OCI-LY7 (cell line): ENCODE measurements at regions not wholly inside any gene's neighbourhood (a gene's known extent, or its start where the extent isn't known, plus 50 kb on each side); places are given as distances from the start of the nearest gene placed in this dataset.

ENCODE experiments used
- BruUV-seq: library from RNA; stranded (reverse); fragments of 400-500 nt; replicated peaks from 2 replicates; lab custom pipeline; 2021; lab: Mats Ljungman, UMichigan
- CTCF ChIA-PET: fragments of 300-600 bp; sonication (Branson Sonifier 250); formaldehyde crosslinking; loops from one replicate; lab custom pipeline; 2022; ENCODE audit warnings: antibody characterized with exemption; ENCODE audit not compliant: unreplicated experiment; lab: Charles Lee
- POLR2A ChIA-PET: fragments of 300-600 bp; sonication (Branson Sonifier 250); formaldehyde crosslinking; loops from one replicate; lab custom pipeline; 2022; ENCODE audit warnings: antibody characterized with exemption; lab: Charles Lee
- DNase-seq: peaks from one replicate; pipeline ENCODE4 v3.0.0-alpha.2; 2015; ENCODE audit warnings: low spot score
- H2AFZ ChIP-seq: fragments of 200-600 bp; sonication (generic), shearing (Covaris generic); 2 replicates; pipeline ENCODE4 v1.6.1; 2014; ENCODE audit warnings: mild to moderate bottlenecking, antibody characterized with exemption, low read length, moderate library complexity
- H3K27ac ChIP-seq: fragments of 200-600 bp; sonication (generic); 2 replicates; pipeline ENCODE4 v1.5.1; 2014; ENCODE audit warnings: mixed run types, low read depth, mild to moderate bottlenecking, moderate library complexity, low read length, inconsistent platforms; ENCODE audit not compliant: poor library complexity, severe bottlenecking
- H3K36me3 ChIP-seq: fragments of 200-600 bp; sonication (generic); 2 replicates; pipeline ENCODE4 v1.6.1; 2014; ENCODE audit warnings: mild to moderate bottlenecking, antibody characterized with exemption, low read length, moderate library complexity, mixed read lengths; ENCODE audit not compliant: insufficient read depth
- H3K4me1 ChIP-seq: fragments of 200-600 bp; sonication (generic); 2 replicates; pipeline ENCODE4 v1.5.1; 2014; ENCODE audit warnings: mild to moderate bottlenecking, low read length; ENCODE audit not compliant: insufficient read depth, poor library complexity, severe bottlenecking
- H3K4me2 ChIP-seq: fragments of 200-600 bp; sonication (generic); 2 replicates; pipeline ENCODE4 v1.6.1; 2014; ENCODE audit warnings: mild to moderate bottlenecking, low read length
- H3K4me3 ChIP-seq: fragments of 200-600 bp; sonication (generic); 2 replicates; pipeline ENCODE4 v1.5.1; 2014; ENCODE audit warnings: mild to moderate bottlenecking, low read depth, low read length; ENCODE audit not compliant: poor library complexity, severe bottlenecking
- H3K79me2 ChIP-seq: fragments of 200-600 bp; sonication (generic); 2 replicates; pipeline ENCODE4 v1.6.1; 2016; ENCODE audit warnings: low read depth, mild to moderate bottlenecking, low read length, moderate library complexity, mixed read lengths; ENCODE audit not compliant: insufficient read depth
- H3K9me2 ChIP-seq: fragments of 200-600 bp; sonication (generic); 2 replicates; pipeline ENCODE4 v1.6.1; 2016; ENCODE audit warnings: mild to moderate bottlenecking, low read length, mixed read lengths; ENCODE audit not compliant: insufficient read depth
- H3K9me3 ChIP-seq: fragments of 200-600 bp; sonication (generic); 2 replicates; pipeline ENCODE4 v1.6.1; 2014; ENCODE audit warnings: mild to moderate bottlenecking, mixed run types, low read length, mixed read lengths
- H4K20me1 ChIP-seq: fragments of 200-600 bp; sonication (generic); 2 replicates; pipeline ENCODE4 v1.6.1; 2014; ENCODE audit warnings: mild to moderate bottlenecking, antibody characterized with exemption, low read length, moderate library complexity, mixed read lengths; ENCODE audit not compliant: insufficient read depth
- EZH2phosphoT487 ChIP-seq: fragments of 200-600 bp; sonication (generic); IDR thresholded peaks from 2 replicates; pipeline ENCODE4 v1.6.1; 2018; ENCODE audit warnings: low read depth, borderline replicate concordance, mild to moderate bottlenecking, mixed run types, antibody characterized with exemption, low read length, moderate library complexity, mixed read lengths
- intact Hi-C: fragments of 100-400 bp; cut with micrococcal nuclease; formaldehyde crosslinking; loops from one replicate; pipeline ENCODE4 v1.10.0; 2022; ENCODE audit not compliant: unreplicated experiment
- TF ChIP-seq, protein P1 (sequence below): fragments of 200-600 bp; sonication (generic); conservative IDR thresholded peaks from 2 replicates; pipeline ENCODE4 v1.5.1; 2014; ENCODE audit warnings: mild to moderate bottlenecking, antibody characterized with exemption, low read length, moderate library complexity, mixed read lengths

DNA sequence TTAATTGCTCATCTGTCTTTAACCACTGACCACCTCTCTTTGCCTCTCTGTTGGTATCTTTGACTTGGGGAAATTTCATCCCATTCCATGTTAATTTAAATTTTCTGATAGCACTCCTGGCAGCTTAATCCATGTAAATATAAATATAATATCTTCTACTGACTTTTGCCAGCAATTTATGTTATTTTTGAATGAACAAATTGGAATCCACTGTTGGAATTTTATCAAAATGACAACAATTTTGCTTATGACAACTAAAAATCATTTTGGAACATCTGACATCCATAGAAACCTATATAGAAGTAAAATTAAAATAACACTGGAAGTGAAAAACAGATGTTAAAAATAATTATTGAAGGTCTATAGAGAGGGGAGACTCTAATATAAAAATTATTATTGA, 176.5 kb upstream of the AKR1E2 start:
- Histone ChIP-seq H3K9me3 (no peaks in the 10 kb centered on the region), H3K4me1 (no peaks in the 10 kb centered on the region), H4K20me1 (no peaks in the 10 kb centered on the region), H3K36me3 (no peaks in the 10 kb centered on the region), H3K4me2 (no peak overlapping the region), H3K9me2 (no peaks in the 10 kb centered on the region), H2AFZ (no peak overlapping the region), H3K27ac (no peak overlapping the region), H3K4me3 (no peak overlapping the region), H3K79me2 (no peaks in the 10 kb centered on the region)
- TF ChIP-seq, protein P1, sequence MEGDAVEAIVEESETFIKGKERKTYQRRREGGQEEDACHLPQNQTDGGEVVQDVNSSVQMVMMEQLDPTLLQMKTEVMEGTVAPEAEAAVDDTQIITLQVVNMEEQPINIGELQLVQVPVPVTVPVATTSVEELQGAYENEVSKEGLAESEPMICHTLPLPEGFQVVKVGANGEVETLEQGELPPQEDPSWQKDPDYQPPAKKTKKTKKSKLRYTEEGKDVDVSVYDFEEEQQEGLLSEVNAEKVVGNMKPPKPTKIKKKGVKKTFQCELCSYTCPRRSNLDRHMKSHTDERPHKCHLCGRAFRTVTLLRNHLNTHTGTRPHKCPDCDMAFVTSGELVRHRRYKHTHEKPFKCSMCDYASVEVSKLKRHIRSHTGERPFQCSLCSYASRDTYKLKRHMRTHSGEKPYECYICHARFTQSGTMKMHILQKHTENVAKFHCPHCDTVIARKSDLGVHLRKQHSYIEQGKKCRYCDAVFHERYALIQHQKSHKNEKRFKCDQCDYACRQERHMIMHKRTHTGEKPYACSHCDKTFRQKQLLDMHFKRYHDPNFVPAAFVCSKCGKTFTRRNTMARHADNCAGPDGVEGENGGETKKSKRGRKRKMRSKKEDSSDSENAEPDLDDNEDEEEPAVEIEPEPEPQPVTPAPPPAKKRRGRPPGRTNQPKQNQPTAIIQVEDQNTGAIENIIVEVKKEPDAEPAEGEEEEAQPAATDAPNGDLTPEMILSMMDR, result no peak
- no peak for TF ChIP-seq EZH2phosphoT487
- no peak for DNase-seq
- CTCF ChIA-PET, result no interaction called here
- intact Hi-C loops, result no loop called here
- no TSS peak for BruUV-seq
- POLR2A ChIA-PET, result no interaction called here

DNA sequence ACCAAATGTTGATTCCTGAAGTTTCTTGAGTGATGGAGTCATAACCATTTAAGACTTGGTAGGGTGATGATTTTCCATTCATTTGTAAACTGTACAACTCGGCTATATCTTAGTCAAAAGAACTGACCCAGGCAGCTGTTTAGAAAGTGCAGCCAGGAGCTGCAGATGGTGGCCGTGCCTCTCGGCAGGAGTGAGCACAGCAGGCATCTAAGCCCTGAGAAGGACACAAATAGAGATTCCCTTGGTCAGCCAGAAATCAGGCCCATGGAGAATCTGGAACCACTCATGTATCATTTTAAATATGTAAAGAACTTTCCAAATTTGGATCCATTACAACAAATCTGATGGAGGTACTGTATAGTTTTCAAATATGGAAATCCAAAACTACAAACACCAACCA, 177.0 kb upstream of the AKR1E2 start:
- ChIA-PET POLR2A (no interaction called here), CTCF (no interaction called here)
- H3K4me1 ChIP-seq, result no peaks in the 10 kb centered on the region
- no peaks in the 10 kb centered on the region for H3K79me2 ChIP-seq
- no peaks in the 10 kb centered on the region for H3K9me3 ChIP-seq
- H2AFZ ChIP-seq, result no peak overlapping the region
- no peak overlapping the region for H3K4me3 ChIP-seq
- DNase-seq, result no peak
- BruUV-seq, result no TSS peak
- TF ChIP-seq, protein P1, result no peak
- no peak for TF ChIP-seq EZH2phosphoT487
- H3K27ac ChIP-seq, result no peak overlapping the region
- intact Hi-C loops, result no loop called here
- H3K36me3 ChIP-seq, result no peaks in the 10 kb centered on the region
- no peaks in the 10 kb centered on the region for H3K9me2 ChIP-seq
- H3K4me2 ChIP-seq, result no peak overlapping the region
- no peaks in the 10 kb centered on the region for H4K20me1 ChIP-seq

DNA sequence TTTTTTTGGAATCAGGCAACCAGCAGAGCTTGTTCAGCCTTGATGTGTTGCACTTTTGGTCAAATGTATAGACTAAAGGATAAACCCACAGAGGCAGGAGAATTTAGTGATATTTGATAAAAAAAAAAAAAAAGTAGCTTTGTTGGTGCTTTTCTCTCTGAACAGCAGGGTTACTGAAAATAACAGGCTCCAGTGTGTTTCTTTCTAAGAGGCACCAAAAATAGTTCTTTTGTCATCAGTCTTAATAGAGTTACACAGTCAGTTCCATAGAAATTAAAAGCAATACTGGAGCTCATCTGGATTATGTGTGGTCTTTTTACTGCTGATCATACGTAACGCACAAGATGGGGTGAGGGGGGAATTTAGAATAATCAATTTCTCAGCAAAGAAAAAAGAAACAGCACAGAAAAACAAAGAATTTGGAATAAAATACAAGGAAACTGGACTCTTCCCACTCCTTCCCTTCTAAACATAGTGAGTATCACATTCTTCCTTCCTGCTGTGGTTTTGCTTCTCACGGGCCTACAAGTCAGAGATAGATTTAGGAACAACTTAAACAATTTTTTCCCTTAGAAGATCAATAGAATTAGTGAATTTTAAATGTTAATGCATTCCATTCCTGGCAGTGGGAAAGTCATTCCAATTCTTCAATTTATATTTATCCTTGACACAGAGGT, 178.8 kb upstream of the AKR1E2 start:
- no TSS peak for BruUV-seq

More for the DNA sequence above, 178.8 kb upstream of the AKR1E2 start:
- H3K36me3 ChIP-seq, result no peaks in the 10 kb centered on the region
- no peak overlapping the region for H3K4me2 ChIP-seq
- no peaks in the 10 kb centered on the region for H3K9me3 ChIP-seq
- no peak overlapping the region for H3K4me3 ChIP-seq
- no peaks in the 10 kb centered on the region for H4K20me1 ChIP-seq
- ChIA-PET POLR2A (interaction anchor here (0.6 kb wide), 2 partner anchors 64 to 89 kb away, joined by 3 to 4 read pairs; no protein-coding TSS in a partner anchor), CTCF (no interaction called here)
- TF ChIP-seq, protein P1, result no peak
- TF ChIP-seq EZH2phosphoT487, result no peak
- no peak overlapping the region for H2AFZ ChIP-seq
- no peak for DNase-seq
- H3K4me1 ChIP-seq, result no peaks in the 10 kb centered on the region
- H3K9me2 ChIP-seq, result no peaks in the 10 kb centered on the region
- H3K27ac ChIP-seq, result no peak overlapping the region
- intact Hi-C loops, result no loop called here
- no peaks in the 10 kb centered on the region for H3K79me2 ChIP-seq
